GM21528 (cell line): ENCODE measurements at regions not wholly inside any gene's neighbourhood (a gene's known extent, or its start where the extent isn't known, plus 50 kb on each side); places are given as distances from the start of the nearest gene placed in this dataset.
"Not testable (repeated sequence)": the region's sequence is repeated elsewhere in the genome, so short reads cannot be mapped to it uniquely, and the experiment has no call there.

ENCODE experiments used
- ATAC-seq: cut with Tn5 transposase; IDR thresholded peaks from one replicate; pipeline ENCODE4 v1.9.1; 2021; ENCODE audit warnings: mild to moderate bottlenecking, moderate library complexity; ENCODE audit not compliant: unreplicated experiment, low FRiP score

GRCh38 chr14:38600572-38600971, 344.7 kb upstream of the CLEC14A start:
- not testable (repeated sequence) for ATAC-seq

DNA sequence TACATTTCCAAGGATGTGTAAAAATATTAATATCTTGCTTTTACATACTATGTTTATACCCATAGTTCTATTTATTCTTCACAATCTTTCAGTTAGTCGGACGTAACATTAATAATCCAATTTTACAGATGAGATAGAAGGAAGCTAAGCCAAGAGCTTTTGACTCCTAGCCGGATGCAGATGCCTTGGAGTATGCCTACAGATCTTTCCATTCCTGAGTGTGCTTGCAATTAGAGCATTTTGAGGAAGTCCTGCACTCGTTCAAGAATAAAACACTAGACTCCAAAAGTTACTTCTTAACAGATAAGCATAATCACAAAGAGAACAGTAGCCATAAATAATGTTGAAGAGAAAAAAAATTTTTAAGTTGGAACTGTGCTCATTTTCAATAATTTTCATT, 337.6 kb upstream of the CLEC14A start:
- no peak for ATAC-seq

DNA sequence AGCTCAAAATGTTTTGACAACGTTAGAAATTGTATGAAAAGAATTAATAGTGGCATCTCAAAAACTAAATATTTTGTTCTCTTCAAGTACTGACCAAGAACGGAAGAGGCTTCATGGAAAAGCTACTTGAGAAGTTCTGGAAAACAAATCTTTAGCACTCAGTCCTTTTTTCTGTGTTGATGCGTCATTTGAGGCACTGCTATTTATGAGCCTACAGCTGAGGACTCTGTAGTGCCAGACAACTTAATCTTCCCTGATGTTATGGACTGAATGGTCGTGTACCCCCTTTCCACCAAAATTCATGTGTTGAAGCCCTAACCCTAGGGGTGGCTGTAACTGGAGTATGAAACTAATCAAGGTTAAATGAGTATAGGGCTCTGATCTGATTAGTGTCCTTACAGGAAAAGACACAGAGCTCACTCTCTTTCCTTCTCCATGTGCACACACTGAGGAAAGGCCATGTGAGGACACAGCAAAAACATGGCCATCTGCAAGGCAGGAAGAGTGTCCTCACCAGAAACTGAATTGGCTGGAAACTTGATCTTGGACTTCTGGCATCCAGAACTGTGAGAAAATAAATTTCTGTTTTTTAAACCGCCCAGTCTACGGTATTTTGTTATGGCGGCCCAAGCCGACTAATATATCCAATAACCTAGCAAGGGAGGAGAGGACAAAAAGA, 337.0 kb upstream of the CLEC14A start:
- ATAC-seq = no peak

DNA sequence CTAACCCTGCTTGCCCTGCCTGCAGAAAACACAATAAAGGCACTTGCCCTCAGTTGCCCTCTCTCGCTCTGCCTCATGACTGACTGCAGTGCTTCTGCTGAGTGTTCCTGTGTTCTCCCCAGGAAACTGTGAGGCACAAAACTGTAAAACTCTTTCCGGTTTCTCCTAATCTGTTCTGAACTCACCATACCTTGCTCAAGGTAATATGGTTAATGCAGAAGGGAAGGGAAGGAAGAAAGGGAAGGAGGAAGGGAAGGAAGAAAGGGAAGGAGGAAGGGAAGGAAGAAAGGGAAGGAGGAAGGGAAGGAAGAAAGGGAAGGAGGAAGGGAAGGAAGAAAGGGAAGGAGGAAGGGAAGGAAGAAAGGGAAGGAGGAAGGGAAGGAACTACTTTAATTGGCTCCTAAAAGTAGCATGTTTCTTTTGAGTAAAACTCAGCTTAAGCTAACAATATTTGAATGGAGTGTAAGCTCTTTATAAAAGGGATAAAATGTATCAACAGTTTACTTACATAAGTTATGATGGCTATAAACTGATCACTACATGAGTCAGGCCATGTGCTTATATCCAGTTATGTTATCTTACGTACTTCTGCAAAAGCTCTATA, 334.0 kb upstream of the CLEC14A start:
- ATAC-seq = no peak

DNA sequence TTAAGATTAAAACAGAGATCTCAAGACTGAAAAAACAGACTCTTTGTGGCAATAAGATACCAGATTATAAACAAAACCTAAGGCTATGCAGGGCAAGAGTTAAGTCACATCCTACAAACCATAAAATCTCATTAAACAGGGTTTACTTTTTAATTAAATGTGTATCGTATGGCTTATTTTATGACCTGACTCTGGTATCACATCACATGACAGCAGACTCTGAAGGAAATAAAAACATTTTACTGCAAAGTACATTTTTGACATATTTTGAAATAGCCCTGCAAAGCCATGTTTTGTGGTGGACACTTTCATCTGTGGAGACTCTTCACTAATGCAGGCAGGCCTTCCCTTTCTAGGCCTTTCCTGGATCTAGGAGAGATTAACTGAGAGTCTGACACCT, 327.6 kb upstream of the CLEC14A start:
- no peak for ATAC-seq

- ATAC-seq = no peak
Measured at GRCh38 chr14:38578278-38578681, 322.4 kb upstream of the CLEC14A start.

GRCh38 chr14:38567703-38568102, 311.8 kb upstream of the CLEC14A start:
- ATAC-seq = no peak

DNA sequence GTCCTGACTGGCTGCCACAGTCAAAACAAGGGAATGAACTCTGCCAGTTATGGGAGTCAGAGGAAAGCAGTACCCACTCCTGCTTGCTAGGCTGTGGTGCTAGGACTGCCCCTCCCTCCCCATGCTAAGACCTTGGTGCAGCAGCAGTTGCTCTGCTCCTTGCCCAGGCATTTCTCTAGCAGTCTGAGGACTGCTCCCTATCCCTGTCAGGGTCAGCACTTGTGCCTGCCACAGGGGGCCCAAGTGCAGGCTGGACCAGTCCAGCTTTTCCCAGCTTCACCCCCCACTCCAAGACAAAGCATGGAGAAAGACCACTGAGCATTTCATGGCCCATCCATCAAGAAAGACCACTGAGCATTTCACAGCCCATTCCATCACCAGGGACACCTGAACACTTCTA, 305.8 kb upstream of the CLEC14A start:
- ATAC-seq = no peak

- ATAC-seq = no peak
Measured at GRCh38 chr14:38559711-38560110, 303.8 kb upstream of the CLEC14A start.

GRCh38 chr14:38557391-38557790, 301.5 kb upstream of the CLEC14A start:
- not testable (repeated sequence) for ATAC-seq

GRCh38 chr14:38556252-38556651, 300.4 kb upstream of the CLEC14A start:
- ATAC-seq = no peak

GRCh38 chr14:38554026-38554425, 298.1 kb upstream of the CLEC14A start:
- ATAC-seq = no peak

GRCh38 chr14:38553586-38553985, 297.7 kb upstream of the CLEC14A start:
- no peak for ATAC-seq

GRCh38 chr14:38549564-38549963, 293.7 kb upstream of the CLEC14A start:
- ATAC-seq = no peak

DNA sequence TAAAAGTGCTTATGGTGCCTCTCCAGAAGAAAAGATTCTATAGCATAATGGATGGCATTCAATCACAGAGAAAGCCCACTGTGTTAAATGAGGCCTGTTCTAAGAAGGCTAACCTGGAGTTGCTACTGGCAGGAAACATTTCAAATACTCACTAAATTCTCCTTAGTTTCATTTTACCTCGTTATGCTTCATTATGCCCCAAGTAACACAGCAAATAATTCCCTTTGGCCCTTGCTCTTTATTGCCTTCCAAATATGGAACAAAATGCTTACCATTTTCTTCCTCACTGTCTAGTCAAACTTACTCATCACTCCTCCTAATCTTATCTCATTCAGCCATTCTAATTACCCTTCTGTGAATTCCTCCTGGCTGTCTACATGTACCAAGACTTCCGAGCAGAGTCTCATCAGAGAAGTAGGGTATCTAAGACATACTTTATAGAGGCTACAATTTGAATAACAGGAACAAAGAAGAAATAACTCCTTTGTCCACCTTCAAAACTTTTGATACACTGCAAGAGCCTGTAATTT, 292.1 kb upstream of the CLEC14A start:
- no peak for ATAC-seq

- ATAC-seq = no peak
Measured at GRCh38 chr14:38546932-38547551, 291.1 kb upstream of the CLEC14A start.

- no peak for ATAC-seq
Measured at GRCh38 chr14:38544776-38545175, 288.9 kb upstream of the CLEC14A start.

GRCh38 chr14:38543851-38544250, 288.0 kb upstream of the CLEC14A start:
- not testable (repeated sequence) for ATAC-seq

GRCh38 chr14:38538053-38538452, 282.2 kb upstream of the CLEC14A start:
- not testable (repeated sequence) for ATAC-seq

- ATAC-seq = no peak
Measured at GRCh38 chr14:38536376-38537038, 280.6 kb upstream of the CLEC14A start.

- no peak for ATAC-seq
Measured at GRCh38 chr14:38528582-38528981, 272.7 kb upstream of the CLEC14A start.
